ENCODE measurements at regions not wholly inside any gene's neighbourhood (a gene's known extent, or its start where the extent isn't known, plus 50 kb on each side); places are given as distances from the start of the nearest gene placed in this dataset.

- TF ChIP-seq, protein P1, sequence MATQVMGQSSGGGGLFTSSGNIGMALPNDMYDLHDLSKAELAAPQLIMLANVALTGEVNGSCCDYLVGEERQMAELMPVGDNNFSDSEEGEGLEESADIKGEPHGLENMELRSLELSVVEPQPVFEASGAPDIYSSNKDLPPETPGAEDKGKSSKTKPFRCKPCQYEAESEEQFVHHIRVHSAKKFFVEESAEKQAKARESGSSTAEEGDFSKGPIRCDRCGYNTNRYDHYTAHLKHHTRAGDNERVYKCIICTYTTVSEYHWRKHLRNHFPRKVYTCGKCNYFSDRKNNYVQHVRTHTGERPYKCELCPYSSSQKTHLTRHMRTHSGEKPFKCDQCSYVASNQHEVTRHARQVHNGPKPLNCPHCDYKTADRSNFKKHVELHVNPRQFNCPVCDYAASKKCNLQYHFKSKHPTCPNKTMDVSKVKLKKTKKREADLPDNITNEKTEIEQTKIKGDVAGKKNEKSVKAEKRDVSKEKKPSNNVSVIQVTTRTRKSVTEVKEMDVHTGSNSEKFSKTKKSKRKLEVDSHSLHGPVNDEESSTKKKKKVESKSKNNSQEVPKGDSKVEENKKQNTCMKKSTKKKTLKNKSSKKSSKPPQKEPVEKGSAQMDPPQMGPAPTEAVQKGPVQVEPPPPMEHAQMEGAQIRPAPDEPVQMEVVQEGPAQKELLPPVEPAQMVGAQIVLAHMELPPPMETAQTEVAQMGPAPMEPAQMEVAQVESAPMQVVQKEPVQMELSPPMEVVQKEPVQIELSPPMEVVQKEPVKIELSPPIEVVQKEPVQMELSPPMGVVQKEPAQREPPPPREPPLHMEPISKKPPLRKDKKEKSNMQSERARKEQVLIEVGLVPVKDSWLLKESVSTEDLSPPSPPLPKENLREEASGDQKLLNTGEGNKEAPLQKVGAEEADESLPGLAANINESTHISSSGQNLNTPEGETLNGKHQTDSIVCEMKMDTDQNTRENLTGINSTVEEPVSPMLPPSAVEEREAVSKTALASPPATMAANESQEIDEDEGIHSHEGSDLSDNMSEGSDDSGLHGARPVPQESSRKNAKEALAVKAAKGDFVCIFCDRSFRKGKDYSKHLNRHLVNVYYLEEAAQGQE (IDR thresholded peaks at IDR 0.05; ENCODE audit: borderline replicate concordance), result no peak
- TF ChIP-seq, protein P2, sequence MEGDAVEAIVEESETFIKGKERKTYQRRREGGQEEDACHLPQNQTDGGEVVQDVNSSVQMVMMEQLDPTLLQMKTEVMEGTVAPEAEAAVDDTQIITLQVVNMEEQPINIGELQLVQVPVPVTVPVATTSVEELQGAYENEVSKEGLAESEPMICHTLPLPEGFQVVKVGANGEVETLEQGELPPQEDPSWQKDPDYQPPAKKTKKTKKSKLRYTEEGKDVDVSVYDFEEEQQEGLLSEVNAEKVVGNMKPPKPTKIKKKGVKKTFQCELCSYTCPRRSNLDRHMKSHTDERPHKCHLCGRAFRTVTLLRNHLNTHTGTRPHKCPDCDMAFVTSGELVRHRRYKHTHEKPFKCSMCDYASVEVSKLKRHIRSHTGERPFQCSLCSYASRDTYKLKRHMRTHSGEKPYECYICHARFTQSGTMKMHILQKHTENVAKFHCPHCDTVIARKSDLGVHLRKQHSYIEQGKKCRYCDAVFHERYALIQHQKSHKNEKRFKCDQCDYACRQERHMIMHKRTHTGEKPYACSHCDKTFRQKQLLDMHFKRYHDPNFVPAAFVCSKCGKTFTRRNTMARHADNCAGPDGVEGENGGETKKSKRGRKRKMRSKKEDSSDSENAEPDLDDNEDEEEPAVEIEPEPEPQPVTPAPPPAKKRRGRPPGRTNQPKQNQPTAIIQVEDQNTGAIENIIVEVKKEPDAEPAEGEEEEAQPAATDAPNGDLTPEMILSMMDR (IDR thresholded peaks at IDR 0.05; ENCODE audit: poor library complexity, severe bottlenecking), result no peak
- TF ChIP-seq EZH2 (IDR thresholded peaks at IDR 0.05; ENCODE audit: borderline replicate concordance, insufficient read depth, low read length, poor library complexity, severe bottlenecking) (no peak), POLR2AphosphoS5 (IDR thresholded peaks at IDR 0.05) (no peak), EP300 (conservative IDR thresholded peaks at IDR 0.05; ENCODE audit: poor library complexity, severe bottlenecking) (no peak), SMC3 (conservative IDR thresholded peaks at IDR 0.05; ENCODE audit: poor library complexity) (no peak)
Measured at GRCh38 chr3:193761969-193762368, 169.0 kb downstream of the OPA1 start.

All from neural cell (in vitro differentiated cells).